Stimulated activated CD4-positive, alpha-beta T cell treated with anti-CD3 and anti-CD28 coated beads, Interleukin-4, amount 100 ng/mL, for 1 hour (primary cell): ENCODE measurements at regions not wholly inside any gene's neighbourhood (a gene's known extent, or its start where the extent isn't known, plus 50 kb on each side); places are given as distances from the start of the nearest gene placed in this dataset.
"Not testable (repeated sequence)": the region's sequence is repeated elsewhere in the genome, so short reads cannot be mapped to it uniquely, and the experiment has no call there.

Experiments
- DNase-seq: peaks from one replicate; pipeline ENCODE4 v3.0.0-alpha.2; 2020

- no peak for DNase-seq
These were observed 72.5 kb upstream of the MORC3 start for GRCh38 chr21:36247316-36248010.

GRCh38 chr21:36249576-36250422, 70.2 kb upstream of the MORC3 start:
- no peak for DNase-seq

- DNase-seq = no peak
These were observed 69.4 kb upstream of the MORC3 start for GRCh38 chr21:36250423-36251075.

GRCh38 chr21:36254106-36254941, 65.7 kb upstream of the MORC3 start:
- no peak for DNase-seq

GRCh38 chr21:36255663-36256062, 64.3 kb upstream of the MORC3 start:
- DNase-seq = no peak

- no peak for DNase-seq
These were observed 62.3 kb upstream of the MORC3 start for GRCh38 chr21:36257657-36258056.

- DNase-seq = no peak
These were observed 59.8 kb upstream of the MORC3 start for GRCh38 chr21:36260030-36260787.

- no peak for DNase-seq
These were observed 59.2 kb upstream of the MORC3 start for GRCh38 chr21:36260802-36261201.

- no peak for DNase-seq
These were observed 58.5 kb upstream of the MORC3 start for GRCh38 chr21:36261459-36261858.

GRCh38 chr21:36263797-36264196, 56.2 kb upstream of the MORC3 start:
- no peak for DNase-seq

GRCh38 chr21:36265431-36265830, 54.6 kb upstream of the MORC3 start:
- no peak for DNase-seq

- DNase-seq = not testable (repeated sequence)
These were observed 52.2 kb upstream of the MORC3 start for GRCh38 chr21:36267828-36268227.

- DNase-seq = not testable (repeated sequence)
These were observed 51.7 kb upstream of the MORC3 start for GRCh38 chr21:36268264-36268663.
